Liver (tissue), 8 donors: ENCODE measurements at regions not wholly inside any gene's neighbourhood (a gene's known extent, or its start where the extent isn't known, plus 50 kb on each side); places are given as distances from the start of the nearest gene placed in this dataset.
A peak's percentile ranks its signal among the peaks of the same experiment; 100 is the strongest.

ENCODE experiments used
- DNase-seq: peaks from one replicate; pipeline ENCODE4 v3.0.0-alpha.2; 2017; ENCODE audit warnings: low spot score
- H3K27ac ChIP-seq, 2 donors: one replicate each; pipeline ENCODE4 v1.7.0; 2013; ENCODE audit warnings: inconsistent platforms in 2 of 2, low read length in 2 of 2, control low read depth in 1 of 2, low read depth in 1 of 2, mild to moderate bottlenecking in 1 of 2
- H3K27me3 ChIP-seq, 4 donors: one replicate each; pipeline versions ENCODE4 v1.6.1 to v1.7.0; 2013; ENCODE audit warnings: low read length in 3 of 4, inconsistent platforms in 1 of 4, mild to moderate bottlenecking in 1 of 4, moderate library complexity in 1 of 4; ENCODE audit not compliant: control insufficient read depth in 4 of 4, insufficient read depth in 4 of 4
- H3K36me3 ChIP-seq, 4 donors: one replicate each; pipeline versions ENCODE4 v1.6.1 to v1.7.0; 2013; ENCODE audit warnings: low read length in 3 of 4, mild to moderate bottlenecking in 3 of 4, low read depth in 1 of 4, moderate library complexity in 1 of 4; ENCODE audit not compliant: control insufficient read depth in 4 of 4, insufficient read depth in 3 of 4
- H3K4me1 ChIP-seq, 4 donors: one replicate each; pipeline versions ENCODE4 v1.6.1 to v1.7.0; 2013; ENCODE audit warnings: low read length in 3 of 4, mild to moderate bottlenecking in 3 of 4, moderate library complexity in 1 of 4; ENCODE audit not compliant: control insufficient read depth in 4 of 4, insufficient read depth in 4 of 4
- H3K4me3 ChIP-seq, 3 donors: one replicate each; pipeline versions ENCODE4 v1.6.1 to v1.7.0; 2013; ENCODE audit warnings: low read length in 3 of 3, control low read depth in 1 of 3, low read depth in 1 of 3, mild to moderate bottlenecking in 1 of 3
- H3K9ac ChIP-seq, 2 donors: one replicate each; pipeline ENCODE4 v1.7.0; 2013; ENCODE audit warnings: low read length in 2 of 2, mild to moderate bottlenecking in 2 of 2, moderate library complexity in 2 of 2, control low read depth in 1 of 2, low read depth in 1 of 2
- H3K9me3 ChIP-seq, 4 donors: one replicate each; pipeline versions ENCODE4 v1.6.1 to v1.7.0; 2013; ENCODE audit warnings: low read length in 3 of 4; ENCODE audit not compliant: control insufficient read depth in 4 of 4
- EGR1 ChIP-seq, 2 donors: IDR thresholded peaks; 2 replicates each; pipeline ENCODE4 v1.6.1; 2016 to 2018; ENCODE audit warnings: antibody characterized with exemption in 2 of 2, low read depth in 2 of 2
- FOXA1 ChIP-seq: IDR thresholded peaks from 2 replicates; pipeline ENCODE4 v1.6.1; 2016; ENCODE audit warnings: antibody characterized with exemption
- FOXA2 ChIP-seq: IDR thresholded peaks from 2 replicates; pipeline ENCODE4 v1.6.1; 2016; ENCODE audit warnings: antibody characterized with exemption
- GABPA ChIP-seq, 2 donors: IDR thresholded peaks in 1 of 2; conservative IDR thresholded peaks in 1 of 2; 2 replicates each; pipeline ENCODE4 v1.6.1; 2016; ENCODE audit warnings: antibody characterized with exemption in 2 of 2, mild to moderate bottlenecking in 1 of 2, moderate library complexity in 1 of 2
- HNF4A ChIP-seq, 2 donors: conservative IDR thresholded peaks; 2 replicates each; pipeline ENCODE4 v1.6.1; 2016; ENCODE audit warnings: antibody characterized with exemption in 2 of 2, mild to moderate bottlenecking in 2 of 2
- HNF4G ChIP-seq: IDR thresholded peaks from 2 replicates; pipeline ENCODE4 v1.6.1; 2016; ENCODE audit warnings: antibody characterized with exemption
- JUND ChIP-seq, 2 donors: IDR thresholded peaks; 2 replicates each; pipeline ENCODE4 v1.6.1; 2016; ENCODE audit warnings: antibody characterized with exemption in 2 of 2
- NR2F2 ChIP-seq: IDR thresholded peaks from 2 replicates; pipeline ENCODE4 v1.6.1; 2016; ENCODE audit warnings: antibody characterized with exemption
- RAD21 ChIP-seq, 2 donors: IDR thresholded peaks; 2 replicates each; pipeline ENCODE4 v1.6.1; 2016; ENCODE audit warnings: antibody characterized with exemption in 2 of 2, mild to moderate bottlenecking in 2 of 2
- RXRA ChIP-seq, 2 donors: IDR thresholded peaks; 2 replicates each; pipeline ENCODE4 v1.6.1; 2017 to 2018; ENCODE audit warnings: antibody characterized with exemption in 2 of 2, mild to moderate bottlenecking in 1 of 2
- SP1 ChIP-seq: IDR thresholded peaks from 2 replicates; pipeline ENCODE4 v1.6.1; 2018; ENCODE audit warnings: antibody characterized with exemption, mild to moderate bottlenecking
- TAF1 ChIP-seq: conservative IDR thresholded peaks from 2 replicates; pipeline ENCODE4 v1.6.1; 2016; ENCODE audit warnings: antibody characterized with exemption, mild to moderate bottlenecking
- YY1 ChIP-seq: IDR thresholded peaks from 2 replicates; pipeline ENCODE4 v1.6.1; 2016; ENCODE audit warnings: antibody characterized with exemption, mild to moderate bottlenecking
- WGBS: extraction: QIAGEN DNeasy Blood & Tissue Kit; methylation state at CpG from one replicate; pipeline ENCODE4 v1.1.7; 2013; 5-methylcytosine and 5-hydroxymethylcytosine counted together
- TF ChIP-seq, protein P1 (sequence below): IDR thresholded peaks from 2 replicates; pipeline ENCODE4 v1.6.1; 2016; ENCODE audit warnings: antibody characterized with exemption
- TF ChIP-seq, protein P2 (sequence below): fragments of 150-350 bp; IDR thresholded peaks from 2 replicates; pipeline ENCODE4 v1.5.1; 2017; ENCODE audit warnings: improper control_type of control experiment, low read depth, low read length; ENCODE audit not compliant: missing input control
- TF ChIP-seq, protein P3 (sequence below): IDR thresholded peaks from 2 replicates; pipeline ENCODE4 v1.6.1; 2016; ENCODE audit warnings: antibody characterized with exemption
- TF ChIP-seq, protein P4 (sequence below): IDR thresholded peaks from 2 replicates; pipeline ENCODE4 v1.6.1; 2016; ENCODE audit warnings: antibody characterized with exemption, mild to moderate bottlenecking
- TF ChIP-seq, protein P5 (sequence below): IDR thresholded peaks from 2 replicates; pipeline ENCODE4 v1.6.1; 2016; ENCODE audit warnings: antibody characterized with exemption
- donor health status: healthy.
- donor health status: healthy.
- donor health status: healthy.
- donor health status: healthy.
- donor health status: healthy.

DNA sequence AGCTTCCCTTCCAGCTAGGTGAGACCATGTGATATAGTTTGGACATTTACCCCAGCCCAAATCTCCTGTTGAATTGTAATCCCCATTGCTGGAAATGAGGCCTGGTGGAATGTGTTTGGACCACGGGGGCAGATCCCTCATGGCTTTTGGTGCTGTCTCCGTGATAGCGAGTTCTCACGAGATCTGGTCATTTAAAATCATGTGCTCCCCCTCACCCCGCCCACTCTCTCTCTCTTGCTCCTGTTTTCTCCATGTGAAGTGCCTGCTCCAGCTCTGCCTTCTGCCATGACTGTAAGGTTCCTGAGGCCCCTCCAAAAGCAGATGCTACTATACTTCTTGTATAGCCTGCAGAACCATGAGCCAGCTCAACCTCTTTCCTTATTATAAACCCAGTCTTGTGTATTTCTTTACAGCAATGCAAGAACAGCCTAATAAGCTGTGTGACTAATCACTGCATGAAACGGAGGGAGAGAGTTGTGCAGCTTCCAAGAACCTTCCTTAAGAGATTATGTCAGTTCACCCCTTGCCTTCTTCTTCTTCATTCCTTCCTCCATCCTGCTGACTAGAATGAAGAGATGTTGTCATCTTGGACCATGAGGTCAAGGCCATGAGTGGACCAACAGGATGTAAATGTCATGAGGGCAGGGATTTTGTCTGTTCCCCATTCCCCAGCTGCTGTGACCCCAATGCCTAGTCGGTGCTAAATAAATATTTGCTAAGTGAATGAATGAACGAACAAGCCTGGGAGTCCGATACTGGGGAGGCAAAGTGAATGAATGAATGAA lies 91.0 kb downstream of the CPN2 start:
- 64% methylated on average over 9 of the region's 9 CpGs for WGBS
- peak in 1 of 2 donors; percentile 13 for TF ChIP-seq HNF4A (conservative IDR thresholded peaks at IDR 0.05)
- peak; percentile 34 for TF ChIP-seq NR2F2
- TF ChIP-seq, protein P1, sequence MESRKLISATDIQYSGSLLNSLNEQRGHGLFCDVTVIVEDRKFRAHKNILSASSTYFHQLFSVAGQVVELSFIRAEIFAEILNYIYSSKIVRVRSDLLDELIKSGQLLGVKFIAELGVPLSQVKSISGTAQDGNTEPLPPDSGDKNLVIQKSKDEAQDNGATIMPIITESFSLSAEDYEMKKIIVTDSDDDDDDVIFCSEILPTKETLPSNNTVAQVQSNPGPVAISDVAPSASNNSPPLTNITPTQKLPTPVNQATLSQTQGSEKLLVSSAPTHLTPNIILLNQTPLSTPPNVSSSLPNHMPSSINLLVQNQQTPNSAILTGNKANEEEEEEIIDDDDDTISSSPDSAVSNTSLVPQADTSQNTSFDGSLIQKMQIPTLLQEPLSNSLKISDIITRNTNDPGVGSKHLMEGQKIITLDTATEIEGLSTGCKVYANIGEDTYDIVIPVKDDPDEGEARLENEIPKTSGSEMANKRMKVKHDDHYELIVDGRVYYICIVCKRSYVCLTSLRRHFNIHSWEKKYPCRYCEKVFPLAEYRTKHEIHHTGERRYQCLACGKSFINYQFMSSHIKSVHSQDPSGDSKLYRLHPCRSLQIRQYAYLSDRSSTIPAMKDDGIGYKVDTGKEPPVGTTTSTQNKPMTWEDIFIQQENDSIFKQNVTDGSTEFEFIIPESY: no peak

DNA sequence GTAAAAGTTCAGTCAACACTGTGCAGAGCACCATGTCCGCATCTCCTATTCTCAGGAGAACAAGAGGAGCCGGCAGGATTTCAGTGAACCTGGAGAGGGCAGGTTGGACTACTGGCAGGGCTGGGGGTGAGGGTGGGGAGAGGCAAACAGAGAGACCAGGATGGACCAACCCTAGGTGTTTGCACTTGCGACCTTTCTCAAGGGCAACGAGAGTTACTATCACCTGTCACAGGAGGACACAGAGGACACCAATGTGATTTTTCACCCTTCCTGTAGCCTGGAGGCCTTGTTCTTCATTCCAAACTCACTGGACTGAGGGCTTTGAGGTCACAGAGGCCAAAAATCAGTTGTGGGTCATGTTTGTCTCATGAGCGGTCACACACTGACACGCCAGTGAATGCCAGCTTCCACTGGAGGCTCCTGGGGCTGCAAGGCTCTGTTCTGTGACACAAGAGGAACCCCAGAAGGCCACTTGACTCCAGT lies 89.5 kb downstream of the CPN2 start:
- Histone ChIP-seq H3K27ac (peak overlapping the region; percentile 33 to 56), H3K9me3 (no peaks in the 10 kb centered on the region), H3K27me3 (no peaks in the 10 kb centered on the region), H3K9ac (no peak overlapping the region), H3K36me3 (no peaks in the 10 kb centered on the region), H3K4me1 (peaks cover 2 to 32% (median 19%) of the 10 kb centered on the region in 4 donors), H3K4me3 (no peak overlapping the region)
- peak; percentile 51 for DNase-seq
- TF ChIP-seq HNF4A (conservative IDR thresholded peaks at IDR 0.05) (peak; percentile 97 to 98), RXRA (IDR thresholded peaks at IDR 0.05) (peak; percentile 99), FOXA2 (peak; percentile 35), FOXA1 (no peak), TAF1 (no peak), RAD21 (IDR thresholded peaks at IDR 0.05) (peak; percentile 55 to 70), GABPA (IDR thresholded peaks at IDR 0.05 in 1 of 2, conservative IDR thresholded peaks at IDR 0.05 in 1 of 2) (peak in 1 of 2 donors; percentile 57), NR2F2 (peak; percentile 99), YY1 (peak; percentile 80), JUND (IDR thresholded peaks at IDR 0.05) (peak; percentile 66 to 68), SP1 (peak; percentile 94), HNF4G (peak; percentile 91), EGR1 (IDR thresholded peaks at IDR 0.05; ENCODE audit: low read depth in 2 of 2) (peak in 1 of 2 donors; percentile 73)
- TF ChIP-seq, protein P1: peak; percentile 87
- TF ChIP-seq, protein P2, sequence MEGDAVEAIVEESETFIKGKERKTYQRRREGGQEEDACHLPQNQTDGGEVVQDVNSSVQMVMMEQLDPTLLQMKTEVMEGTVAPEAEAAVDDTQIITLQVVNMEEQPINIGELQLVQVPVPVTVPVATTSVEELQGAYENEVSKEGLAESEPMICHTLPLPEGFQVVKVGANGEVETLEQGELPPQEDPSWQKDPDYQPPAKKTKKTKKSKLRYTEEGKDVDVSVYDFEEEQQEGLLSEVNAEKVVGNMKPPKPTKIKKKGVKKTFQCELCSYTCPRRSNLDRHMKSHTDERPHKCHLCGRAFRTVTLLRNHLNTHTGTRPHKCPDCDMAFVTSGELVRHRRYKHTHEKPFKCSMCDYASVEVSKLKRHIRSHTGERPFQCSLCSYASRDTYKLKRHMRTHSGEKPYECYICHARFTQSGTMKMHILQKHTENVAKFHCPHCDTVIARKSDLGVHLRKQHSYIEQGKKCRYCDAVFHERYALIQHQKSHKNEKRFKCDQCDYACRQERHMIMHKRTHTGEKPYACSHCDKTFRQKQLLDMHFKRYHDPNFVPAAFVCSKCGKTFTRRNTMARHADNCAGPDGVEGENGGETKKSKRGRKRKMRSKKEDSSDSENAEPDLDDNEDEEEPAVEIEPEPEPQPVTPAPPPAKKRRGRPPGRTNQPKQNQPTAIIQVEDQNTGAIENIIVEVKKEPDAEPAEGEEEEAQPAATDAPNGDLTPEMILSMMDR: no peak
- TF ChIP-seq, protein P3, sequence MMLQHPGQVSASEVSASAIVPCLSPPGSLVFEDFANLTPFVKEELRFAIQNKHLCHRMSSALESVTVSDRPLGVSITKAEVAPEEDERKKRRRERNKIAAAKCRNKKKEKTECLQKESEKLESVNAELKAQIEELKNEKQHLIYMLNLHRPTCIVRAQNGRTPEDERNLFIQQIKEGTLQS: peak; percentile 51
- TF ChIP-seq, protein P4, sequence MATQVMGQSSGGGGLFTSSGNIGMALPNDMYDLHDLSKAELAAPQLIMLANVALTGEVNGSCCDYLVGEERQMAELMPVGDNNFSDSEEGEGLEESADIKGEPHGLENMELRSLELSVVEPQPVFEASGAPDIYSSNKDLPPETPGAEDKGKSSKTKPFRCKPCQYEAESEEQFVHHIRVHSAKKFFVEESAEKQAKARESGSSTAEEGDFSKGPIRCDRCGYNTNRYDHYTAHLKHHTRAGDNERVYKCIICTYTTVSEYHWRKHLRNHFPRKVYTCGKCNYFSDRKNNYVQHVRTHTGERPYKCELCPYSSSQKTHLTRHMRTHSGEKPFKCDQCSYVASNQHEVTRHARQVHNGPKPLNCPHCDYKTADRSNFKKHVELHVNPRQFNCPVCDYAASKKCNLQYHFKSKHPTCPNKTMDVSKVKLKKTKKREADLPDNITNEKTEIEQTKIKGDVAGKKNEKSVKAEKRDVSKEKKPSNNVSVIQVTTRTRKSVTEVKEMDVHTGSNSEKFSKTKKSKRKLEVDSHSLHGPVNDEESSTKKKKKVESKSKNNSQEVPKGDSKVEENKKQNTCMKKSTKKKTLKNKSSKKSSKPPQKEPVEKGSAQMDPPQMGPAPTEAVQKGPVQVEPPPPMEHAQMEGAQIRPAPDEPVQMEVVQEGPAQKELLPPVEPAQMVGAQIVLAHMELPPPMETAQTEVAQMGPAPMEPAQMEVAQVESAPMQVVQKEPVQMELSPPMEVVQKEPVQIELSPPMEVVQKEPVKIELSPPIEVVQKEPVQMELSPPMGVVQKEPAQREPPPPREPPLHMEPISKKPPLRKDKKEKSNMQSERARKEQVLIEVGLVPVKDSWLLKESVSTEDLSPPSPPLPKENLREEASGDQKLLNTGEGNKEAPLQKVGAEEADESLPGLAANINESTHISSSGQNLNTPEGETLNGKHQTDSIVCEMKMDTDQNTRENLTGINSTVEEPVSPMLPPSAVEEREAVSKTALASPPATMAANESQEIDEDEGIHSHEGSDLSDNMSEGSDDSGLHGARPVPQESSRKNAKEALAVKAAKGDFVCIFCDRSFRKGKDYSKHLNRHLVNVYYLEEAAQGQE: peak; percentile 65
- TF ChIP-seq, protein P5, sequence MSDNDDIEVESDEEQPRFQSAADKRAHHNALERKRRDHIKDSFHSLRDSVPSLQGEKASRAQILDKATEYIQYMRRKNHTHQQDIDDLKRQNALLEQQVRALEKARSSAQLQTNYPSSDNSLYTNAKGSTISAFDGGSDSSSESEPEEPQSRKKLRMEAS: peak; percentile 88
- WGBS: 44% methylated on average over 6 of the region's 6 CpGs

More for the DNA sequence above, 91.0 kb downstream of the CPN2 start:
- peak; percentile 14 for DNase-seq
- H3K27me3 ChIP-seq: no peaks in the 10 kb centered on the region
- H3K36me3 ChIP-seq: no peaks in the 10 kb centered on the region
- no peaks in the 10 kb centered on the region for H3K9me3 ChIP-seq
- no peak overlapping the region for H3K9ac ChIP-seq
- no peak overlapping the region for H3K4me3 ChIP-seq
- no peak overlapping the region for H3K27ac ChIP-seq
- H3K4me1 ChIP-seq: peaks cover 2 to 22% (median 11%) of the 10 kb centered on the region in 4 donors
